ENCODE measurements at regions not wholly inside any gene's neighbourhood (a gene's known extent, or its start where the extent isn't known, plus 50 kb on each side); places are given as distances from the start of the nearest gene placed in this dataset.

- DNase-seq (ENCODE audit: low read depth) = no peak
- H3K4me3 ChIP-seq (ENCODE audit: low read depth, low read length) = no peak overlapping the region
- in situ Hi-C loops (cut with HindIII; ENCODE audit: low sequenced_read_pairs) = no loop called here
- TF ChIP-seq CTCF (IDR thresholded peaks at IDR 0.05; ENCODE audit: low read depth, low read length, missing control alignments) = no peak
Measured at GRCh38 chr2:102943251-102943650, 181.4 kb downstream of the TMEM182 start.

GRCh38 chr2:102950371-102950946 lies 188.6 kb downstream of the TMEM182 start:
- in situ Hi-C loops (cut with HindIII; ENCODE audit: low sequenced_read_pairs) = no loop called here
- no peak for DNase-seq (ENCODE audit: low read depth)
- H3K4me3 ChIP-seq (ENCODE audit: low read depth, low read length) = no peak overlapping the region
- TF ChIP-seq CTCF (IDR thresholded peaks at IDR 0.05; ENCODE audit: low read depth, low read length, missing control alignments) = no peak

- DNase-seq (ENCODE audit: low read depth) = no peak
- in situ Hi-C loops (cut with HindIII; ENCODE audit: low sequenced_read_pairs) = no loop called here
- H3K4me3 ChIP-seq (ENCODE audit: low read depth, low read length) = no peak overlapping the region
- no peak for TF ChIP-seq CTCF (IDR thresholded peaks at IDR 0.05; ENCODE audit: low read depth, low read length, missing control alignments)
Measured at GRCh38 chr2:102951249-102951648, 189.4 kb downstream of the TMEM182 start.

GRCh38 chr2:102967451-102967850 lies 205.6 kb downstream of the TMEM182 start:
- in situ Hi-C loops (cut with HindIII; ENCODE audit: low sequenced_read_pairs) = no loop called here
- no peak overlapping the region for H3K4me3 ChIP-seq (ENCODE audit: low read depth, low read length)
- TF ChIP-seq CTCF (IDR thresholded peaks at IDR 0.05; ENCODE audit: low read depth, low read length, missing control alignments) = no peak
- peak; percentile 85 for DNase-seq (ENCODE audit: low read depth)

GRCh38 chr2:102968375-102968774 lies 206.5 kb downstream of the TMEM182 start:
- no peak for TF ChIP-seq CTCF (IDR thresholded peaks at IDR 0.05; ENCODE audit: low read depth, low read length, missing control alignments)
- DNase-seq (ENCODE audit: low read depth) = no peak
- in situ Hi-C loops (cut with HindIII; ENCODE audit: low sequenced_read_pairs) = no loop called here

GRCh38 chr2:102971701-102972100 lies 209.9 kb downstream of the TMEM182 start:
- in situ Hi-C loops (cut with HindIII; ENCODE audit: low sequenced_read_pairs) = no loop called here
- peak; percentile 44 for DNase-seq (ENCODE audit: low read depth)
- no peak overlapping the region for H3K4me3 ChIP-seq (ENCODE audit: low read depth, low read length)
- TF ChIP-seq CTCF (IDR thresholded peaks at IDR 0.05; ENCODE audit: low read depth, low read length, missing control alignments) = no peak

More at GRCh38 chr2:102968375-102968774, 206.5 kb downstream of the TMEM182 start:
- no peak overlapping the region for H3K4me3 ChIP-seq (ENCODE audit: low read depth, low read length)
